MM.1S (cell line): ENCODE measurements at regions not wholly inside any gene's neighbourhood (a gene's known extent, or its start where the extent isn't known, plus 50 kb on each side); places are given as distances from the start of the nearest gene placed in this dataset.

ENCODE experiments used
- EZH2 ChIP-seq: fragments of 300-600 bp; sonication (generic); optimal IDR thresholded peaks from 2 replicates; pipeline ENCODE3; 2017; ENCODE audit warnings: low read depth, mild to moderate bottlenecking, antibody characterized with exemption, low read length, mixed read lengths
- EZH2phosphoT487 ChIP-seq: fragments of 300-600 bp; sonication (generic); IDR thresholded peaks from 2 replicates; pipeline ENCODE4 v1.6.1; 2018; ENCODE audit warnings: antibody characterized with exemption, low read length
- TF ChIP-seq, protein P1 (sequence below): fragments of 300-600 bp; sonication (generic); IDR thresholded peaks from 2 replicates; pipeline ENCODE4 v1.5.1; 2016; ENCODE audit warnings: antibody characterized with exemption, low read length, mixed read lengths

DNA sequence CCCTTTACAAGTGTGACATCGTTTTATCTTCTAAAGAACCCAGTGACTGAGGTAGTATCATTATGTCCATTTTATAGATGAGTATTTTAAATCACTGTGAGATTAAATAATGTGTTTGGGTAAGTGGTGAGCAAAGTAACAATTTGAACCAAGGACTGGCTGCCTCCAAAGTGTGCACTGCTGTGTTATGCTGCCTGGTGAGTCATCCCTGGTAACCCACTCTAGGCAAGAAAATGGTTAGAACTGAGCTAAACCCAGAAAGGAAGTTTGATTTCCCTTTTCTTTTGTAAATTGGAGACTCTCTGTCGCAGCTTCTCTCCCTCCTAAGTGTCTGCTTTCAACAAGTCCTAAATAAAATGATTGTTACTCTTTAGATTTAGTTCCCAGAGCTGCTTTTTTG, 342.8 kb upstream of the KAZN start:
- TF ChIP-seq EZH2 (no peak), EZH2phosphoT487 (no peak)
- TF ChIP-seq, protein P1, sequence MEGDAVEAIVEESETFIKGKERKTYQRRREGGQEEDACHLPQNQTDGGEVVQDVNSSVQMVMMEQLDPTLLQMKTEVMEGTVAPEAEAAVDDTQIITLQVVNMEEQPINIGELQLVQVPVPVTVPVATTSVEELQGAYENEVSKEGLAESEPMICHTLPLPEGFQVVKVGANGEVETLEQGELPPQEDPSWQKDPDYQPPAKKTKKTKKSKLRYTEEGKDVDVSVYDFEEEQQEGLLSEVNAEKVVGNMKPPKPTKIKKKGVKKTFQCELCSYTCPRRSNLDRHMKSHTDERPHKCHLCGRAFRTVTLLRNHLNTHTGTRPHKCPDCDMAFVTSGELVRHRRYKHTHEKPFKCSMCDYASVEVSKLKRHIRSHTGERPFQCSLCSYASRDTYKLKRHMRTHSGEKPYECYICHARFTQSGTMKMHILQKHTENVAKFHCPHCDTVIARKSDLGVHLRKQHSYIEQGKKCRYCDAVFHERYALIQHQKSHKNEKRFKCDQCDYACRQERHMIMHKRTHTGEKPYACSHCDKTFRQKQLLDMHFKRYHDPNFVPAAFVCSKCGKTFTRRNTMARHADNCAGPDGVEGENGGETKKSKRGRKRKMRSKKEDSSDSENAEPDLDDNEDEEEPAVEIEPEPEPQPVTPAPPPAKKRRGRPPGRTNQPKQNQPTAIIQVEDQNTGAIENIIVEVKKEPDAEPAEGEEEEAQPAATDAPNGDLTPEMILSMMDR: no peak
